ENCODE measurements at regions not wholly inside any gene's neighbourhood (a gene's known extent, or its start where the extent isn't known, plus 50 kb on each side); places are given as distances from the start of the nearest gene placed in this dataset.

DNA sequence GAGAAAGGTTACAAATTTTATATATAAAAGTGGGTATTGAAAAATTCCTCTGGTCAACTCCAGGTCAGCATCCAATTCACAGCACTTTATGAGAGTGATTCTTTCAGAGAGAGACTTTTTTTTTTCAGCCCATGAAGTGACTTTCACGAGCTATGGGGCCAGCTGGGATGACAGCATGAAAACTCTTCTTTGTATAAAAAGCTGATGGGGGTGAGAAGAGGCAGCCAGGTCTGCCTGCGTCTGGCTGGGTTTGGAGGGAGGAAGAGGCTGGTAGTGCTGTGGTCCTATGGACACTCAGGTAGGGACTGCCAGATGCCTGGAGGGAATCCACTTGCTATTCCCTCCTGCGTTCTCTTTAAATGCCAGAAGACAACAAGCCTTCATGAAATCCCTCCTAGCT is 250.6 kb downstream of the UTP18 start:
- Histone ChIP-seq H3K9me3 (no peaks in the 10 kb centered on the region), H3K27ac (no peak overlapping the region), H3K4me3 (no peak overlapping the region), H3K36me3 (no peaks in the 10 kb centered on the region), H3K4me1 (no peaks in the 10 kb centered on the region), H3K27me3 (no peaks in the 10 kb centered on the region)
- intact Hi-C loops (cut with DNase I; ENCODE audit: low total_unique reads), result no loop called here
- TF ChIP-seq POLR2A (IDR thresholded peaks at IDR 0.05), result no peak
- WGBS, 5 donors, result 72 to 83% (median 78%) methylated on average over 3 of the region's 3 CpGs
- no peak for DNase-seq

DNA sequence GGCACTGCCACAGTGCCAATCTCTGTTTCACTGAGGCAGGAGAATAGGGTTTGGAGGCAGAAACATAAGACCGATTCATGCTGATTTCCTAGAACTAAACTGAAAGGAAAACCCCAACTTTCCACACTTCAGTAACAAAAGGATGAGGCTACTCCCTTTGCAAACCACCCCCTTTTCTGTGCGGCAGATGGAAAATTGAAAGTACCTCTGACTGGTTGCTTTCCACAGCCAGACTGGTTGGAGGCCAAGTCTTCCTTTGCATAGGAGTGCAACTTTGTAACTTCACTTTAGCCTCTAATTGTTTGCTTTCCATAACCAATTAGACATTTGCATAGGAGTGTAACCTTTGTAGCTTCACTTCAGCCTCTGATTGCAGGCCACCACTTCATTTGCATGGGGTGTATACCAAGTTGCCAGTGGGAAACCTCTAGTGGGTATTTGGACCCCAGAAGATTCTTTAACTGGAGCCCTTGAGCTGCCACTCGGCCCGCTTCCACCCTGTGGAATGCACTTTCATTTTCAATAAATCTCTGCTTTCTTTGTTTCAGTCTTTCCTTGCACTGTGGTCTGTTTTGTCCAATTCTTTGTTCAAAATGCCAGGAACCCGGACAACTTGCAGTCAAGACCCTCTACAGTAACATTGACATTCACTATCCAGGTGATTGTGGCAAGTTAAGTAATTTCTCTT is 252.0 kb downstream of the UTP18 start:
- H3K27me3 ChIP-seq, result no peaks in the 10 kb centered on the region
- TF ChIP-seq EP300 (IDR thresholded peaks at IDR 0.05), result no peak
- TF ChIP-seq POLR2AphosphoS5 (IDR thresholded peaks at IDR 0.05), result no peak
- no peak for TF ChIP-seq POLR2A (IDR thresholded peaks at IDR 0.05)
- TF ChIP-seq, protein P1, sequence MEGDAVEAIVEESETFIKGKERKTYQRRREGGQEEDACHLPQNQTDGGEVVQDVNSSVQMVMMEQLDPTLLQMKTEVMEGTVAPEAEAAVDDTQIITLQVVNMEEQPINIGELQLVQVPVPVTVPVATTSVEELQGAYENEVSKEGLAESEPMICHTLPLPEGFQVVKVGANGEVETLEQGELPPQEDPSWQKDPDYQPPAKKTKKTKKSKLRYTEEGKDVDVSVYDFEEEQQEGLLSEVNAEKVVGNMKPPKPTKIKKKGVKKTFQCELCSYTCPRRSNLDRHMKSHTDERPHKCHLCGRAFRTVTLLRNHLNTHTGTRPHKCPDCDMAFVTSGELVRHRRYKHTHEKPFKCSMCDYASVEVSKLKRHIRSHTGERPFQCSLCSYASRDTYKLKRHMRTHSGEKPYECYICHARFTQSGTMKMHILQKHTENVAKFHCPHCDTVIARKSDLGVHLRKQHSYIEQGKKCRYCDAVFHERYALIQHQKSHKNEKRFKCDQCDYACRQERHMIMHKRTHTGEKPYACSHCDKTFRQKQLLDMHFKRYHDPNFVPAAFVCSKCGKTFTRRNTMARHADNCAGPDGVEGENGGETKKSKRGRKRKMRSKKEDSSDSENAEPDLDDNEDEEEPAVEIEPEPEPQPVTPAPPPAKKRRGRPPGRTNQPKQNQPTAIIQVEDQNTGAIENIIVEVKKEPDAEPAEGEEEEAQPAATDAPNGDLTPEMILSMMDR (IDR thresholded peaks at IDR 0.05), result no peak
- no peak overlapping the region for H3K4me3 ChIP-seq
- no peak overlapping the region for H3K27ac ChIP-seq
- 65 to 78% (median 72%) methylated on average over 5 of the region's 5 CpGs for WGBS, 5 donors
- no peaks in the 10 kb centered on the region for H3K4me1 ChIP-seq
- intact Hi-C loops (cut with DNase I; ENCODE audit: low total_unique reads), result no loop called here
- no peak for DNase-seq
- H3K36me3 ChIP-seq, result no peaks in the 10 kb centered on the region
- H3K9me3 ChIP-seq, result no peaks in the 10 kb centered on the region

DNA sequence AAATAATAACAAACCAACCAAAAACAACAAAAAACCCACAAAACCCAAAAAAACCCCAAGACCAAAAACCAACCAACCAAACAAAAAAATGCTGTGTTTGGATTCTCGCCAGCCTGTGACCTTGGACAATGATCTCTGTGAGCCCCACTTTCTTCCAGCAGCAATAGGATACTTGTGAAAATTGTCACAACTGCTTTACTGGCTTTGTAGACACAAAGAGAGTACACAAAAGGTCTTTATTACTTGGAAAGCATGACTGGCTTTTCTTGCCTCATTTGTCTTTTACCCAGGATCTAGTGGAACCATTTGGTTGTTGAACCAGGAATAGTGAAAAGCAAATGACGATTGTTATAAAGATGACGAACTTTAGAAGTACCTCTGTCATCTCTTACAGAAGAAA is 256.6 kb downstream of the UTP18 start:
- H3K9me3 ChIP-seq, result no peaks in the 10 kb centered on the region
- no peak overlapping the region for H3K27ac ChIP-seq
- WGBS, 5 donors, result 65 to 75% (median 74%) methylated on average over 3 of the region's 3 CpGs
- H3K4me3 ChIP-seq, result no peak overlapping the region
- no peaks in the 10 kb centered on the region for H3K4me1 ChIP-seq
- peaks cover 0 to 4% (median 0%) of the 10 kb centered on the region in 3 donors for H3K27me3 ChIP-seq
- no peaks in the 10 kb centered on the region for H3K36me3 ChIP-seq
- no peak for DNase-seq
- TF ChIP-seq, protein P1 (IDR thresholded peaks at IDR 0.05), result no peak
- TF ChIP-seq POLR2A (IDR thresholded peaks at IDR 0.05) (no peak), POLR2AphosphoS5 (IDR thresholded peaks at IDR 0.05) (no peak), EP300 (IDR thresholded peaks at IDR 0.05) (no peak)
- intact Hi-C loops (cut with DNase I; ENCODE audit: low total_unique reads), result no loop called here

DNA sequence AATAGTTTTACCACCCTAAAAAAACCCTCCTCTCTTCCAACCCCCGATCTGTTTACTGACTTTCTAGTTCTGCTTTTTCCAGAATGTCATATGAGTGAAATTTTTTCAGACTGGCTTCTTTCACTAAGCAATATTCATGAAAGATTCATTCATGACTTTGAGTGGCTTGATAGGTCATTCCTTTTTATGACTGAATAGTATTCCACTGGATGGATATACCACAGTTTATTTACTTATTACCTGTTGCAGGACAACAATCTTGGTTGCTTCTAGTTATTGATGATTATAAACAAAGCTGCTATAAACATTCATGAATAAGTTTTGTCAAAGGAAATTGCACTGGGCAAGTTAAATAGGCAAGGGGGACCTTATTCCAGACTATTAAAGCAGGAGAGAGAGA is 264.2 kb downstream of the UTP18 start:
- DNase-seq, result no peak
- TF ChIP-seq POLR2AphosphoS5 (IDR thresholded peaks at IDR 0.05), result no peak
- no peak for TF ChIP-seq POLR2A (IDR thresholded peaks at IDR 0.05)
- TF ChIP-seq, protein P1 (IDR thresholded peaks at IDR 0.05), result no peak
- no peak for TF ChIP-seq EP300 (IDR thresholded peaks at IDR 0.05)
- Histone ChIP-seq H3K9me3 (peaks cover 0 to 7% (median 0%) of the 10 kb centered on the region in 4 donors), H3K36me3 (no peaks in the 10 kb centered on the region), H3K4me1 (no peaks in the 10 kb centered on the region), H3K4me3 (no peak overlapping the region), H3K27ac (no peak overlapping the region), H3K27me3 (peaks cover 0 to 14% (median 0%) of the 10 kb centered on the region in 3 donors)
- intact Hi-C loops (cut with DNase I; ENCODE audit: low total_unique reads), result no loop called here
- WGBS, 5 donors, result 80 to 91% (median 82%) methylated on average over 1 of the region's 1 CpG

DNA sequence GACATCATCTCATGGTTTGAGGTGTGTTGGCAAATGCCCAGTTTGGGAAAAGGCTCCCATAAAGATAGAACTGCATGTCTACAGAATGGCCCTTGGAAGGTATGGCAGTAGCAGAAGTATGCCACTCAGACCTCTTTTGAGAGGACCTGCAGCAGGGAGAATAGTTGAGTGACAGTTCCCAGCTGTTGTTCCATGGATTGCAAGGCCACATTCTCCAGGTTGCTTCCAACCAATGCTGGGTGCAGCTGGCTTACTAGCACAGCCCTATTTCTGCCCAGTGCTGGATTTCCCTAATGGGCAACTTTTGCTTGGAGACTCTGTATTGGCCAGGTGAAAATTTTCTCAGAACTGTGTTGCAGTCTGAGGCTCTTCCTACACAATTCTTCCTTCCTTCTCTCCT is 266.2 kb downstream of the UTP18 start:
- H3K9me3 ChIP-seq, result peaks cover 0 to 7% (median 0%) of the 10 kb centered on the region in 4 donors
- H3K36me3 ChIP-seq, result no peaks in the 10 kb centered on the region
- intact Hi-C loops (cut with DNase I; ENCODE audit: low total_unique reads), result no loop called here
- H3K27ac ChIP-seq, result no peak overlapping the region
- H3K27me3 ChIP-seq, result peaks cover 0 to 10% (median 0%) of the 10 kb centered on the region in 3 donors
- TF ChIP-seq POLR2AphosphoS5 (IDR thresholded peaks at IDR 0.05) (no peak), POLR2A (IDR thresholded peaks at IDR 0.05) (no peak), EP300 (IDR thresholded peaks at IDR 0.05) (no peak)
- TF ChIP-seq, protein P1 (IDR thresholded peaks at IDR 0.05), result no peak
- H3K4me1 ChIP-seq, result no peaks in the 10 kb centered on the region
- H3K4me3 ChIP-seq, result no peak overlapping the region
- no peak for DNase-seq
